Loucy (cell line): ENCODE measurements at regions not wholly inside any gene's neighbourhood (a gene's known extent, or its start where the extent isn't known, plus 50 kb on each side); places are given as distances from the start of the nearest gene placed in this dataset.

Experiments
- H2AFZ ChIP-seq: fragments of 200-600 bp; sonication (generic); 2 replicates; pipeline ENCODE4 v1.6.0; 2016; ENCODE audit warnings: antibody characterized with exemption, mild to moderate bottlenecking, low read length, moderate library complexity
- H3F3A ChIP-seq: fragments of 200-600 bp; 2 replicates; pipeline ENCODE4 v1.6.0; 2016; ENCODE audit warnings: antibody characterized with exemption, low read depth, mild to moderate bottlenecking
- H3K27me3 ChIP-seq: fragments of 200-600 bp; sonication (generic); 2 replicates; pipeline ENCODE4 v1.6.1; 2014; ENCODE audit warnings: low read length, mild to moderate bottlenecking; ENCODE audit not compliant: insufficient read depth, poor library complexity, severe bottlenecking
- H3K36me3 ChIP-seq: fragments of 200-600 bp; sonication (generic); 2 replicates; pipeline ENCODE4 v1.6.1; 2016; ENCODE audit warnings: low read length; ENCODE audit not compliant: insufficient read depth
- H3K4me1 ChIP-seq: fragments of 200-600 bp; sonication (generic); 2 replicates; pipeline ENCODE4 v1.5.1; 2014; ENCODE audit warnings: low read length, mild to moderate bottlenecking; ENCODE audit not compliant: insufficient read depth, poor library complexity, severe bottlenecking
- H3K4me2 ChIP-seq: fragments of 200-600 bp; sonication (generic); 2 replicates; pipeline ENCODE4 v1.6.0; 2014; ENCODE audit warnings: antibody characterized with exemption, low read length, low read depth, mild to moderate bottlenecking; ENCODE audit not compliant: poor library complexity, severe bottlenecking
- H3K4me3 ChIP-seq: fragments of 200-600 bp; sonication (generic); 2 replicates; pipeline ENCODE4 v1.5.1; 2014; ENCODE audit warnings: low read length, mild to moderate bottlenecking, mixed read lengths; ENCODE audit not compliant: poor library complexity, severe bottlenecking
- H3K79me2 ChIP-seq: fragments of 200-600 bp; sonication (generic); 2 replicates; pipeline ENCODE4 v1.6.1; 2014; ENCODE audit warnings: low read length; ENCODE audit not compliant: insufficient read depth
- H3K9ac ChIP-seq: fragments of 200-600 bp; sonication (generic); 2 replicates; pipeline ENCODE4 v1.6.0; 2014; ENCODE audit warnings: mild to moderate bottlenecking, low read depth, low read length, moderate library complexity; ENCODE audit not compliant: poor library complexity, severe bottlenecking
- H3K9me2 ChIP-seq: fragments of 200-600 bp; sonication (generic); replicated peaks from 2 replicates; pipeline ENCODE4 v1.6.1; 2016; ENCODE audit warnings: low read depth, low read length, mixed read lengths
- H3K9me3 ChIP-seq: fragments of 200-600 bp; sonication (generic); 2 replicates; pipeline ENCODE4 v1.6.1; 2014; ENCODE audit warnings: mild to moderate bottlenecking, antibody characterized with exemption, low read length, low read depth; ENCODE audit not compliant: insufficient read depth
- H4K20me1 ChIP-seq: fragments of 200-600 bp; sonication (generic); 2 replicates; pipeline ENCODE4 v1.6.0; 2014; ENCODE audit warnings: antibody characterized with exemption, low read length, mild to moderate bottlenecking; ENCODE audit not compliant: insufficient read depth, poor library complexity, severe bottlenecking
- EZH2phosphoT487 ChIP-seq: fragments of 200-600 bp; IDR thresholded peaks from 2 replicates; pipeline ENCODE4 v1.6.1; 2018; ENCODE audit warnings: antibody characterized with exemption, mild to moderate bottlenecking, moderate library complexity, borderline replicate concordance
- TF ChIP-seq, protein P1 (sequence below): fragments of 200-600 bp; sonication (generic); conservative IDR thresholded peaks from 2 replicates; pipeline ENCODE4 v1.5.1; 2014; ENCODE audit warnings: mild to moderate bottlenecking, antibody characterized with exemption, low read length

DNA sequence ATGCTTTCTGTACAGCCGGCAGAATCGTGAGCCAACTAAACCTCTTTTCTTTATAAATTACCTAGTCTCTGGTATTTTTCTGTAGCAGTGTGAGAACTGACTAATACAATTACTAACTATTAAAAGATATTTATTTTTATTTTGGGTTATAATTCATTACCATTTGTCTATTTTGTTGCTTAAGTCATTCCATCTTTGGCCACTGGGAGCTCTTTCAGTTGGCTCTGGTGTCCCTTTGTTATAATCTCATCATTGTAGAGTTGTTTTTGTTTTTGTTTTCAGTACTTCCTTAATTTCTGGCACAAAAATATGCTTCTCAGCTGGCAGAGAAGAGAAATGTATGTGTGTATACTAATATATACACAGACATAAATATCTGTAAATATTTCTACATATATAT is 807.9 kb upstream of the MBL2 start:
- H4K20me1 ChIP-seq: no peaks in the 10 kb centered on the region
- H3K9me2 ChIP-seq: no peaks in the 10 kb centered on the region; the same call in 1 of the 2 replicates
- no peaks in the 10 kb centered on the region for H3K9me3 ChIP-seq
- no peak overlapping the region for H3K4me2 ChIP-seq
- H3K36me3 ChIP-seq: no peaks in the 10 kb centered on the region
- H3K4me3 ChIP-seq: no peak overlapping the region
- TF ChIP-seq, protein P1, sequence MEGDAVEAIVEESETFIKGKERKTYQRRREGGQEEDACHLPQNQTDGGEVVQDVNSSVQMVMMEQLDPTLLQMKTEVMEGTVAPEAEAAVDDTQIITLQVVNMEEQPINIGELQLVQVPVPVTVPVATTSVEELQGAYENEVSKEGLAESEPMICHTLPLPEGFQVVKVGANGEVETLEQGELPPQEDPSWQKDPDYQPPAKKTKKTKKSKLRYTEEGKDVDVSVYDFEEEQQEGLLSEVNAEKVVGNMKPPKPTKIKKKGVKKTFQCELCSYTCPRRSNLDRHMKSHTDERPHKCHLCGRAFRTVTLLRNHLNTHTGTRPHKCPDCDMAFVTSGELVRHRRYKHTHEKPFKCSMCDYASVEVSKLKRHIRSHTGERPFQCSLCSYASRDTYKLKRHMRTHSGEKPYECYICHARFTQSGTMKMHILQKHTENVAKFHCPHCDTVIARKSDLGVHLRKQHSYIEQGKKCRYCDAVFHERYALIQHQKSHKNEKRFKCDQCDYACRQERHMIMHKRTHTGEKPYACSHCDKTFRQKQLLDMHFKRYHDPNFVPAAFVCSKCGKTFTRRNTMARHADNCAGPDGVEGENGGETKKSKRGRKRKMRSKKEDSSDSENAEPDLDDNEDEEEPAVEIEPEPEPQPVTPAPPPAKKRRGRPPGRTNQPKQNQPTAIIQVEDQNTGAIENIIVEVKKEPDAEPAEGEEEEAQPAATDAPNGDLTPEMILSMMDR: no peak
- no peak for TF ChIP-seq EZH2phosphoT487
- no peaks in the 10 kb centered on the region for H3F3A ChIP-seq
- H3K79me2 ChIP-seq: no peaks in the 10 kb centered on the region
- no peaks in the 10 kb centered on the region for H3K4me1 ChIP-seq
- H3K27me3 ChIP-seq: no peaks in the 10 kb centered on the region
- no peak overlapping the region for H3K9ac ChIP-seq
- no peak overlapping the region for H2AFZ ChIP-seq

DNA sequence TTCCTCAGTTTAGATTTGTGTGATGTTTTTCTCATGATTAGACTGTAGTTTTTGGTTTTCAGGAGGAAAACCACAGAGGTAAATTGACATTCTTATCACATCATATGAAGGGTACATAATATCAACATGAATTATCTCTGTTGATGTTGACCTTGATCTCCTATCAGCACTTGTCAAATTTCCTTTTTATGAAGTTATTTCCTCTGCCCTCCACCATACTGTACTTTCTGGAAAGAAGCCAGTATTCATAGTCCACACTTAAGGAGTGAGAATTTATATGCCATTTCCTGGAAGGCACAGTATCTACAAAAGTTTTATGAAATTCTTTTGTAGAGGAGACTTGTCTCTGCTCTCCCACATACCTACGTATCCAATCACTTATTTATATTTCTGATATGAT is 807.2 kb upstream of the MBL2 start:
- Histone ChIP-seq H2AFZ (no peak overlapping the region), H4K20me1 (no peaks in the 10 kb centered on the region), H3K4me3 (no peak overlapping the region), H3K4me2 (no peak overlapping the region), H3K79me2 (no peaks in the 10 kb centered on the region), H3K9me2 (no peaks in the 10 kb centered on the region; the same call in 1 of the 2 replicates), H3K36me3 (no peaks in the 10 kb centered on the region), H3F3A (no peaks in the 10 kb centered on the region), H3K9me3 (no peaks in the 10 kb centered on the region), H3K4me1 (no peaks in the 10 kb centered on the region), H3K9ac (no peak overlapping the region), H3K27me3 (no peaks in the 10 kb centered on the region)
- TF ChIP-seq, protein P1: no peak
- no peak for TF ChIP-seq EZH2phosphoT487

DNA sequence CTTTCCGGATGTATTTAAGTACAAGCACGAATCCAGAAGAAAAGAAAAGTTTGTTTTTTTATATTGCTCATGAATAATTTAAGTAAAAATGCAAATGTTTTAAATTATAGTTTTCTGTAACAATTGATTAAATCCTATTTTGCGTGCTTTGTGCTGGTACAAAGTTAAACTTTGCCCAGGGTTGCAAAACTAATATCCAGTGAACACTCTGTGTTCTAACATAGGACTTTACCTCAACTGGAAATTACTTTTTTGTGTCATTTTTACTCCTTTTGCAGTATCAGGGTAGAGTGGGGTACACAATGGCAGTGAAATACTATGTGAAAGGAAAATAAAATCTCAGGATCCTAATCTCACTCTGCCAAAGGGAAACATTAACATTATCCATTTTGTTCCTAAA is 801.4 kb upstream of the MBL2 start:
- no peak overlapping the region for H3K4me3 ChIP-seq
- no peak overlapping the region for H2AFZ ChIP-seq
- H3K79me2 ChIP-seq: no peaks in the 10 kb centered on the region
- no peak for TF ChIP-seq EZH2phosphoT487
- TF ChIP-seq, protein P1: no peak
- no peaks in the 10 kb centered on the region for H4K20me1 ChIP-seq
- H3F3A ChIP-seq: no peaks in the 10 kb centered on the region
- H3K9ac ChIP-seq: no peak overlapping the region
- H3K9me3 ChIP-seq: no peaks in the 10 kb centered on the region
- no peaks in the 10 kb centered on the region for H3K36me3 ChIP-seq
- H3K9me2 ChIP-seq: no peaks in the 10 kb centered on the region
- H3K4me1 ChIP-seq: no peaks in the 10 kb centered on the region
- H3K27me3 ChIP-seq: no peaks in the 10 kb centered on the region
- no peak overlapping the region for H3K4me2 ChIP-seq
